Activated CD8-positive, alpha-beta memory T cell treated with anti-CD3 and anti-CD28 coated beads for 36 hours (primary cell): ENCODE measurements at regions not wholly inside any gene's neighbourhood (a gene's known extent, or its start where the extent isn't known, plus 50 kb on each side); places are given as distances from the start of the nearest gene placed in this dataset.

Source experiments
- CTCF ChIA-PET: fragments of 350-600 bp; sonication (Branson Sonifier 250); formaldehyde crosslinking; loops from one replicate; lab custom pipeline; 2021; ENCODE audit warnings: antibody characterized with exemption; lab: Charles Lee
- POLR2A ChIA-PET: fragments of 350-600 bp; sonication (Branson Sonifier 250); formaldehyde crosslinking; loops from one replicate; lab custom pipeline; 2021; ENCODE audit warnings: antibody characterized with exemption; lab: Charles Lee

DNA sequence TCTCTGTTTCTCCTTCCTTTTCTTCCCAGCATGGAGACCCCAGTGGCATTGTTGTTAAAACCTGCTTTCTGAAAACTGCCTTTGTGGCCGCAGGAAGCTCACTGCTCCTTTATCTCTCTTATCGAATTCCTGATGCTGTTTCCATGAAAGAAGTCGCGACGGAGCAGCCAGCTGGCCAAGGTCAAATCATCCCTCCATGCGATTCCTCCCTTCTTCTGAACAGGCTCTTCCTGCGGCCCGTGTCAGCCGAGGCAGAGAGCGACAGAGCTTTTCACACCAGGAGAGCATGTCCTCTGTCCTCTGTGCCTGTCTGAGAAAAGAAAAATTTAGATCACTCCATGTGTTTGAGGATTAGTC is 242.1 kb upstream of the PITRM1 start:
- ChIA-PET POLR2A (no interaction called here), CTCF (no interaction called here)

DNA sequence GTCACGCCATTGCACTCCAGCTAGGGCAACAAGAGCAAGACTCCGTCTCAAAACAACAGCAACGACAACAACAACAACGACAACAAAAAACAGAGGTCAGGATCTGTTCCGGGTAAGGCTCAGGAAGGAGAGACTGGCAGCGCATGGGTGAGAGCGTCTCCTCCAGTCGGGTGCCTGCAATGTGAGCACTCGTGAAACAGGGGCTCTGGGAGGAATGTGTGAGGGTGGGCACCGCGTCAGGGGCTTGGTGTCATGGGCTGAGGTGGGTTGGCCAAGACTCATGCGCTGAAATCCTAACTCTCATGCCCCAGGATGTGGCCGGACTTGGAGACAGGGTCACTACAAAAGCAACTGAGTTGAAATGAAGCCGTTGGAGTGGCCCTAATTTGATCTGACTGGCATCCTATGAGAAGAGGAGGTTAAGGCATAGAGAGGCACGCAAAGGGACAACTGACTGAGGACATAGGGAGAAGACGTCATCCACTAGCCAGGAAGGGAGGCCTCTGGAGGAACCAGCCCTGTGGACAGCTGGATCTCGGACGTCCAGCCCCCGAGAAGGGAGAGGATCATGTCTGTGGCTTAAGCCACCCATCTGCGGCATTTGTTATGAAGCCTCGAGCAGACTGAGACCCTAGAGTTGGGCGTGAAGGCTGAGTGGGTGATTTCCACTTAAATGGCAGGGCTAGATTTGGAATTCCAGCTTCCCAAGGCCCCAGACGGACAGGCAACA is 241.5 kb upstream of the PITRM1 start:
- ChIA-PET CTCF (no interaction called here), POLR2A (no interaction called here)

DNA sequence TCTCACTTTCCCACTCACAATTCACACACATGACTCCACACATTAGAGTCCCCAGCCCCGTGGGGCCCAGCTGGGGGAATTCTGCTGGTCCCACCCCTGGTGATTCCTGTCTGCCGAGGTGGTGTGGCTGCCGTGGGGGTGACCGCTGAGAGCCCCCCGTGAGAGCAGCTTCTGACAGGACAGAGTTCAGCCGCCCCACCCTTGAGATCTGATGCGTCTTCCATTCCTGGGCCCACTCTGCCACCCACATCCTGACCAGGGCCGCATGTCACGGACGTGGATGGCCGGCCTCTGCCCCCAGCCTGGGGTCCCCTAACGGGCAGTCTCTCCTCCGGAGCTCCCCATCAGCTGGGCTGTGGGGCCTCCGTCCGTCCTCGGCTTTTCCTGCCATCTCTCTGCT is 240.1 kb upstream of the PITRM1 start:
- ChIA-PET POLR2A (no interaction called here), CTCF (no interaction called here)

DNA sequence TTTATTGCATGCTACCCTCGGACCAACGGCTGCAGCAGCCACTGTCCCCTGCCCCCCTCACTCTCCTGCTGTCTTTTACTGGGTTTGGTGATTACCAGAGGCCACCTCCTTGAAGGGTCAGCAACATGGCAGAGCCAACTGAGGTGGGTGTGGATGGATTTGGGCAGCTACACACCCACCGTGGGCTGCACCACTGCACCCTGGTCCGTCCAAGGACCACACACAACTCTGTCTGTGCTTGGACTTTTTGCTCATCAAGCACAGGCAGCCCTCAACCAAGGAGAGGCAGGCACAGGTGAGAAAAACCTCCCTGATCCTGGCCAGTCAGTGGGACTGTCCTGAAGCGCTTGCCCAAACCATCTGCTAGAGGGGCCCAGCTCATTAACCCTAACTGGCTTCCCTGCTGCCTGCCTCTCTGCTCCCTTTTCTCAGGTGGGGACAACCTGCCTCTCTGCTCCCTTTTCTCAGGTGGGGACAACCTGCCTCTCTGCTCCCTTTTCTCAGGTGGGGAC is 239.5 kb upstream of the PITRM1 start:
- CTCF ChIA-PET, result no interaction called here
- POLR2A ChIA-PET, result no interaction called here

DNA sequence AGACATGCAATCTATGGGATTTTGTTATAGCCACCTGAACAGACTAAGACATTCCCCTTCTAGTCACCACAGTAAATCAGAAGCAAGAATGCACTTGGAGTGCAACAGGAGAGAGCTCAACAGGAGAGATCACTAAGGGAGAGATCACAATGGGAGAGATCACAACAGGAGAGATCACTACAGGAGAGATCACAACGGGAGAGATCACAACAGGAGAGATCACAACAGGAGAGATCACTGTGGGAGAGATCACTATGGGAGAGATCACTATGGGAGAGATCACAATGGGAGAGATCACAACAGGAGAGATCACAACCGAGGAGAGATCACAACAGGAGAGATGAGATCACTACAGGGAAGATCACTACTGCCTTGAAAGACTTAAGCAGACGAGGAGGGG is 238.5 kb upstream of the PITRM1 start:
- CTCF ChIA-PET, result no interaction called here

DNA sequence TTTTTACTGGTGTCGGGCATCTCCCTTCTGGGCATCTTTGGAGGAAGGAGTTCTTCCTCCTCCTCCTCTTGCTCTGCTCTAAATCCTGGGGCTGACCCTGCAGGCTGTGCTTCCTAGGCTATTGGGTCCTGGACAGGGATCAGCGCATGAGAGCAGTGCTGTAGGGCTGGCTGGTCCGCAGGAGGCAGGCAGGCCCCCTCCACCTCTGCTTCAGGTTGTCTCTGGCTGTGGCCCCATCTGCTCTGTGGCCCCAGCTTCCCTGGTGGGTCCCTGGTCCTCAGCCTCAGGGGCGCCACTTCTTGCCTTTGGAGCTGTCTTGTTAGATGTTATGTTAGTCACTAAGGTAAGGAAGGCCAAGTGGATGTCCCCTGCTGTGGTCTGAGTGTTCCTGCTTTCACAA is 237.3 kb upstream of the PITRM1 start:
- CTCF ChIA-PET, result no interaction called here
- POLR2A ChIA-PET, result interaction anchor here (0.6 kb wide), 1 partner anchor 21 kb away, joined by 3 read pairs; no protein-coding TSS in a partner anchor

More for the DNA sequence above, 238.5 kb upstream of the PITRM1 start:
- POLR2A ChIA-PET, result no interaction called here

DNA sequence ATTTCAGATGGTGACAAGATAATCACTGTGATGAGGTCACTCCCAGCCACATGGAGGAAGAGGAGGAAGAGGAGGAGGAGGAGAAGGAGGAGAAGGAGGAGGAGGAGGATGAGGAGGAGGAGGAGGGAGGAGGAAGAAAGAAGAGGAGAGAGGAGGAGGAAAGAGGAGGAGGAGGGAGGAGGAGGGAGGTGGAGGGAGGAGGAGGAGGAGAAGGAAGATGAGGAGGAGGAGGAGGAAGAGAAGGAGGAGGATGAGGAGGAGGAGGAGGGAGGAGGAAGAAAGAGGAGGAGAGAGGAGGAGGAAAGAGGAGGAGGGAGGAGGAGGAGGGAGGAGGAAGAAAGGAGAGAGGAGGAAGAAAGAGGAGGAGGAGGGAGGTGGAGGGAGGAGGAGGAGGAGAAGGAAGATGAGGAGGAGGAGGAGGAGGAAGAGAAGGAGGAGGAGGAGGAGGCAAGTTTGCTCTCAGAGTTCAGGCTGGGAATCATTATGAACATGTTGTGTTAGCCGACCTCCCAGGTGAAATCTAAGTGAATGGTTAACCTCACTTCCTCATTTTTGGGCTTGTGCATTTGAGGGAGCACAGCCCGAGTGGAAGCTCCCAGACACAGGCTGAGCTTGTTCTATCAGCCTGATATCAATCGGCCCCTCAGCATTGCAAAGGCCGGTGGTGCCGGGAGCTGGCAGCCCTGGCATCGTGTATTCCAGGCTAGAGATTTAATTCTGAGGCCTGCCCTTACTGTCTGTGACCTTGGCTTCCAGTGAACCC is 236.2 kb upstream of the PITRM1 start:
- ChIA-PET POLR2A (no interaction called here), CTCF (no interaction called here)

DNA sequence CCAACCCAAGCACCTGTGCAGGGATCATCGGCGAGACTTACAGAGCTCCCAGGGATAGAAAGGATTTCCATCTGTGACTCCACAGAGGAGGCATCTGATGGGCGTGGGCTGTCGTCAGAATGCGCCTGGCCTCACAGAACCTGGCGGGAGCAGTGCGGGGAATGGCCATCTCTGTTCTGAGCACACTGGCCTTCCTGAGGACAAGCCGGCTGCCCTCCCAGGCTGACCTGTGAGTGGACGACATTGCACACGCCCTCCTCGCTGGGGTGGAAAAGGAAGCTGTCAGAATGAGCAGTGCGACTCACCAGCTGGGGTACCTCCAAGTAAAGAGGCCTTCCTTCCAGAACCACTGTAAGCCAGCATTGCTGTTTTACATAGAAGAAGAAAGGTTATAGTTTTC is 234.6 kb upstream of the PITRM1 start:
- CTCF ChIA-PET, result no interaction called here
- POLR2A ChIA-PET, result no interaction called here

DNA sequence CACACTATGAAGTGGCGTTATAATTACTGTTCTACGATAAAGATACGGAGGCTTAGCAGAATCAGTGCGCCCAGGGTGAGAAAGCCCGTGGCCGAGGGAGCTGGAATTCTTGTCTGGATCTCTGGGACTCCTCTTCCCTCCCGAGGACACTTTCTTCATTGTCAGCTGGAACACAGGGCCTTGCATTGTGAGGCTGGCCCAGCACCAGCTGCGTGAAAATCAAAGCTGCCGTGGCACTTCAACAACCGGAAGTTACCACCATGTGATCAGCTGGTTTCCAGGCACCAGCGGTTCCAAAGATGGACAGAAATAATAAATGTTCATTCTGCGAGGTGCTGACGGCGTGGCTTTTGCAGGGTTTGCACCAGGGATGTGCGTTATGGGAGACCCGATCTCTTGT is 234.0 kb upstream of the PITRM1 start:
- ChIA-PET POLR2A (no interaction called here), CTCF (no interaction called here)

DNA sequence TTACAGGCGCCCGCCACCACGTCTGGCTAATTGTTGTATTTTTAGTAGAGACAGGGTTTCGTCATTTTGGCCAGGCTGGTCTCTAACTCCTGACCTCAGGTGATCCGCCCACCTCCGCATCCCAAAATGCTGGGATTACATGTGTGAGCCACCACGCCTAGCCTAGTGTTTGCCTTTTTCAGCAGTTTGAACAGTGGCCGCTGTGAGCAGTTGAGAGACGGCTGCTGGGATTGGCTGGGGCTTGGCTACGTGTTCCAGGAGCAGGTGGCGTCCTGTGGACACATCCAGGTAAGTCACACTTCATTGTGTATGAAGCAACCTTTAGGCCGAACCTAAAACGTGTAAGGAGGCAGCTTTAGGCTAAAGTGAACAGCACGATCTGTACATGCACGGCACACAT is 231.8 kb upstream of the PITRM1 start:
- POLR2A ChIA-PET, result no interaction called here
- CTCF ChIA-PET, result no interaction called here

DNA sequence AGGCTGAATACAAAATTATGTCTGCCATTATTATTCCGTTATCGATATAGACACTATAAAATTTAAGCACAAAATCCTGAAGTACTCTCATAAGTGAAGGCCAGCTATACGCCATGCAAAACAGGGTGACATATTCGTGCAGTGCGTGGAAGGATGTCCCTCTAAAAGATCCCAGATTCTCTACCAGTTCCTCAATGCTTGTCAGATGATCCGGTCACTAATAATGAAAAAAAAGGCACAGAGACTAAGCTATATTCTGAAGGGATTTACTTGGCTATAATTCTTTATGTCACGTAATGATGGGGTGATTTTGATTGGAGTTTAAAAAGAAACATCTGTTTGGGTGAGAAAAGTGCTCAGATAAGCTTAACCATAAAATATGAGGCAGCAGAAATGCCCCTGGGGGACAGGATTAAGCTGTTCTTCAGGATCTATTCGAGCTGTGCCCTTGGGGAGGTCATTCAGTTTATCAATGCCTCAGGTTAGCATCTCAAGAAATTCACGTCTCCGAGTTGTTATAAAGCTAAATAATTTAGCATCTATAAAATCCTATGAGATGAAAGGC is 229.7 kb upstream of the PITRM1 start:
- ChIA-PET CTCF (no interaction called here), POLR2A (no interaction called here)

DNA sequence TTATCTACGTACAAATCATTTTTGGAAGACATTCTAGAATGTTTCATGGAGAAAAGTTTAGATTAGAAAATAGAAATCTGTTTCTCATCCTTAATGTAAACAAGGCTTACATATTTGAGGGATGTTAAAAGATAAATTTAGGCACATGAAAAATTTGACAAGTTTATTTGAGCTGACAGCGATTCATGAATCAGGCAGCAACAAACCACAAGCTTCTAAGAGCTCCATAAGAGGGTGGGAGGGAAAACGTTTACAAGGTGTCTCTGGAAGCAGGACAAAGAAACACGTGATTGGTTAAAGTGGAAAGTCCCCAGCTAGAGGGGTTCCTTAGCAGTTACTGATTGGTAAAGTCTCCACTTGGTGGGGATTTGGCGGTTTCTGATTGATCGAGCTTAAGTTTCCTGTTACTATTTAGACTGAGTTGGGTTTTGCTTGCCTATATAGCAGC is 228.9 kb upstream of the PITRM1 start:
- ChIA-PET CTCF (no interaction called here), POLR2A (no interaction called here)

DNA sequence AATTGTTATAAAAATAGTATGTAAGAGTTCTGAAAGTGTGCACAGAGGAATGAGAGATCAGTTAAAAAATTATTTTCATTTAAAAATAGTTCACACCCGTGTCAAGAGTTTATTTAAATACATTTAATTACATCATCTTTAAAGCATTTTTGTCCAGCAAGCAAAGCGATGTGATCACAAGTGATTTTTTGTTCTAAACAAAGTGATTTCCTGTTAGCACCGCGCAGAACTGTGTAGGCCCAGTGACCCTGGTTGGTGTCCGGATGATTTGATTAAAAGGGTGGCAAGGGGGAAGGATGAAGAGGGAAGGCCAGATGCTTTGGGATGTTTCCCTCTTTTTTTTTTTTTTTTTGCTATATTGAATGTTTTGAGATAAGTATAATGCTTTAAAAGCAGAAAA is 227.8 kb upstream of the PITRM1 start:
- ChIA-PET CTCF (no interaction called here), POLR2A (no interaction called here)

DNA sequence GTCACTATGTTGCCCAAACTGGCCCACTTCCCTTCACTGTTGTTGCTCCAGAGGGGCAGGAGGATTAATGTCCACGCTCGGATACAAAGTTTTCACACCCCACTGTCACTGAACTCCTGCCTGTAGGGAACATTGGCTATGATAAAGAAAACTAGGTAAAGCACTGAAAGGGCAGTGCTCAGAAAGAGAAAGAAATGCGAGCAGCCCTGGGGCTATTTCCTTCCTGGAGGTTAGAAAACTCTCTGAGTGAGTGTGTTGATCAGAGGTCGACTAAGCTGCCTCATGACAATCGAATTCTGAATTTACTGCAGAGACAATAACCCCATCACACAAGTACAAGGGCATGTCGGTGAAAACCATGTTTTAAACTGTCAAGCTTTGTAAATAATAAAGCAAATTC is 227.2 kb upstream of the PITRM1 start:
- POLR2A ChIA-PET, result no interaction called here

DNA sequence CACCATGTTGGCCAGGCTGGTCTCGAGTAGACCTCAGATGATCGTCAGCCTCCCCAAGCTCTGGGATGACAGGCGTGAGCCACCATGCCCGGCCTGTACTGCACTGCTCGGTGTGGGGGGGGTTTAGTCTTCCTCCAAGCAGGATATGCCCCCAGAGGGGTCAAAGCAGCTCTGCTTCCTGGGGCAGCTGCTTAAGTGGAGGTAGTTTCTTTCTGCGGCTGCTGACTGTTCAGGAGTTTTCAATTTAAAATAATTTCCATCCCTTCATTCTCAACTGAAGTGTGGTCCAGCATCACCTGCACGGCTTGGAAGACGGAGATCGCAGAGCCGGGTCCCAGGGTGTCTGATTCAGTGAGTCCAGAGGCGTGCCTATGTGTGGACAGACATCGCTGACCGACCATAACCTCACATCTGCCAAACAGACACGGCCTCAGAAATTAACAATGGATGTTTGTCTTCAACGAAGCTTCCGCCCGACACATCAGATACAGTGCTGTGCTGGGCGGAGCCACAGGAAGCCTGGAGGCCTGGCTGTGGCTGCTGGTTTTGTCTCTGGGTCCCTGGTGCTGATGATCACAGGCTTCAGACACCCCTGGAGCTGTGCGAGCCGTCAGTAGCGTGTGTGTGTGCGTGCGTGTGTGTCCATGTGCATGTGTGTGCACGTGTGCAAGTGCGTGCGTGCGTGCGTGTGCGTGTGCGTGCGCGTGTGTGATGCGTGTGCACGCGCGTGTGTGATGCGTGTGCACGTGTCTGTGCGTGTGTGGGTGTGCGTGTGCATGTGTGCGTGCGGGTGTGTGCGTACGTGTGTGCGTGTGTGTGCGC is 226.5 kb upstream of the PITRM1 start:
- ChIA-PET POLR2A (no interaction called here), CTCF (no interaction called here)

More for the DNA sequence above, 227.2 kb upstream of the PITRM1 start:
- CTCF ChIA-PET, result no interaction called here

DNA sequence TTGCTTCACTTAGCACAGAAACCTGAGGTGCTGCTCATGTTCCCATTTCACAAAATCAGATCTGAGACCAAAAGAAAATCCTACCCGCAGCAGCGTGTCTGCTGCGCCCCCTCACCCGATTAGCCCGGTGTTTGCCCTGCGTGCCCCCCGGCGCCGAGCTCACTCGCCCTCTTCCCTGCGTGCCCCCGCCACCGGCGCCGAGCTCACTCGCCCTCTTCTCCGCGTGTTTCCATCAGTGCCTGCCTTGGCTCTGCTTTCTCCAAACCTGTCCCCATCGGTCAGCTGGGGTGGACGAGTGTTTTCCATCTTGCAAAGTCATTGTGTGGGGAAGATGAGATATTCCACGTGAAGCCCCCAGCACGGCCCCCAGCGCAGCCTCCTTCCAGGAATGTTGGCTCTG is 225.3 kb upstream of the PITRM1 start:
- POLR2A ChIA-PET, result interaction anchor here (0.5 kb wide), 1 partner anchor 798 kb away, joined by 3 read pairs; no protein-coding TSS in a partner anchor
- CTCF ChIA-PET, result no interaction called here

DNA sequence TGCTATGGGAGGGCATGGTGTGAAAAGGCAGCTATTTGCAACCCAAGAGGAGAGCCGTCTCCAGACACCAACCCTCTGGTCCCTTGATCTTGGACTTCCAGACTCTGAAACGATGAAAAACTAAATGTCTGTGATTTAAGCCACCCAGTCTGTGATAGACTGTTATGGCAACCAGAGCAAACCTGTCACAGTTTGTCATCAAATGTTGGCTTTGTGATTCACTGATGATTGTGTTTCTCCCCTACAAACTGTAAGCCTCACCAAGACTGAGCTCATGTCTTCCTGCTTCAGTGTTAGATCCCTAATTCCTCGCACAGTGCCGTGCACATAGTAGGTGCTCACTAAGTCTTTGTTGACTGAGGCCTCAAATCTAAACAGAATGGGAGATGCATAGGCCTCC is 224.6 kb upstream of the PITRM1 start:
- ChIA-PET CTCF (no interaction called here), POLR2A (no interaction called here)

DNA sequence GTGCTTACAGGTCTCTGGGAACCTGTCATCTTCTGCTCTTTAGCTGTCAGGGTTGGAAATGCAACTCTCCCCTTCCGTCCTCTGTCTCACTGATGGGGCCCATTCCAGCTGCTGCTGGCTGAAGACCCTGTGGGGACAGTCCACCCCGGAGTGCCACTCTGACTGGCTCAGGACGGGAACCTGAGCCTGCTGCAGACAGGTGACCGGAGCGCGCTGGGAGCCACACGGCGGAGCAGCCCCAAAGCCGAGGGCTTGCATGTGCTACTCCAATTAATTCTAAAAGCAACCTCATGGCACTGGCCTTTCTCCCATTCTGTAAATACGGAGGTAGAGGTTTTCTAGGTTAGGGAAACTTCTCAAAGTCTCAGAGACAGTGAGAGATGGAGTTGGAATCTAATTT is 223.5 kb upstream of the PITRM1 start:
- CTCF ChIA-PET, result no interaction called here

DNA sequence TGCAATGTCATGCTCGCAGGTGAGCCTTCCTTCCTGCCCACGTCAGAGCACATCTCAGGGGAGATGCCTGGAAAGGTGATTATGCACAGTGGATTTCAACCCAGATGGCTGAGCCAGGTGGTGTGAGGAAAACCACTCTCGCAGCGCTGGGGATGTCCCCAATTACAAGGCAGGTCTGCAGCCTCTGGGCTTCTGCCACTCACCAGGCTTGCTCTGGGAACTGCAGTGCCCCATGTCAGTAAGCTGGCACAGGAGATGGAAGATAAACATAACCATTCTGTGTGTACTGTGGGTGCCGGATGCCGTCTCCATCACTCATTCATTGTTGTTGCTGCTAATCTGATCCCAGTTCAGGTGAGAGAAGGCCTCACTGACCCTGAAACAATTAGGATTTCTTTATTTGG is 222.9 kb upstream of the PITRM1 start:
- ChIA-PET CTCF (no interaction called here), POLR2A (no interaction called here)

More for the DNA sequence above, 223.5 kb upstream of the PITRM1 start:
- POLR2A ChIA-PET, result no interaction called here

DNA sequence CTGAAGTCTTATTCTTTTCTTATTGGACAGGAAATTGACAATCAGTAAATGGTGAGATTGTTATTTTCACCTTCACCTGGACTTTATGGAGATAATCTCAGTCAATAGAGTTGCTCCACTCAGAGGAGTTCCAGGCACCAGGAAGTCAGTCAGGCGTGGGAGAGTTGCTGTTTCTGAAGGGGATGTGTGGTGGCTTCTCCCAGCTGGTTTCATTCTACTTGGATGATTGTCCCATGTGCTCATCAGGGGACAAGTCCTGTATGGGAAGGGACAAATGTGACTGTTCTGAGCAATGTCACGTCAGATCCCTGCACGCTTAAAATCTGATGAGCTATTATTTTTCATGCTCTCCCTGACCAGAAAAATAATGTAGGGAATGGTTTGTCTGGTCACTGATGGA is 222.5 kb upstream of the PITRM1 start:
- ChIA-PET CTCF (no interaction called here), POLR2A (no interaction called here)
